DMS114 treated with DMSO at 0.1 percent for 48 hours (cell line): ENCODE measurements at regions not wholly inside any gene's neighbourhood (a gene's known extent, or its start where the extent isn't known, plus 50 kb on each side); places are given as distances from the start of the nearest gene placed in this dataset.

Experiments used
- DNase-seq: peaks from one replicate; lab custom pipeline; 2025; ENCODE audit not compliant: unreplicated experiment; lab: John Stamatoyannopoulos, UW

GRCh38 chr2:180325416-180326120 is 318.5 kb upstream of the CWC22 start:
- DNase-seq, result no peak

GRCh38 chr2:180324182-180324581 is 317.1 kb upstream of the CWC22 start:
- DNase-seq, result no peak

- DNase-seq, result no peak
These were observed 315.7 kb upstream of the CWC22 start for GRCh38 chr2:180322781-180323180.

GRCh38 chr2:180319586-180320405 is 312.7 kb upstream of the CWC22 start:
- DNase-seq, result no peak

- DNase-seq, result no peak
These were observed 307.0 kb upstream of the CWC22 start for GRCh38 chr2:180314086-180314485.

- no peak for DNase-seq
These were observed 305.4 kb upstream of the CWC22 start for GRCh38 chr2:180312542-180312941.

- no peak for DNase-seq
These were observed 300.0 kb upstream of the CWC22 start for GRCh38 chr2:180307096-180307495.

GRCh38 chr2:180306346-180306745 is 299.2 kb upstream of the CWC22 start:
- DNase-seq, result no peak

- no peak for DNase-seq
These were observed 284.7 kb upstream of the CWC22 start for GRCh38 chr2:180291552-180292421.

GRCh38 chr2:180291060-180291459 is 284.0 kb upstream of the CWC22 start:
- DNase-seq, result no peak

GRCh38 chr2:180289627-180290026 is 282.5 kb upstream of the CWC22 start:
- no peak for DNase-seq

GRCh38 chr2:180279581-180279980 is 272.5 kb upstream of the CWC22 start:
- no peak for DNase-seq

GRCh38 chr2:180276733-180277132 is 269.6 kb upstream of the CWC22 start:
- no peak for DNase-seq

GRCh38 chr2:180268006-180268405 is 260.9 kb upstream of the CWC22 start:
- no peak for DNase-seq

- DNase-seq, result no peak
These were observed 254.9 kb upstream of the CWC22 start for GRCh38 chr2:180261976-180262375.

GRCh38 chr2:180258579-180258978 is 251.5 kb upstream of the CWC22 start:
- no peak for DNase-seq

GRCh38 chr2:180258041-180258537 is 251.0 kb upstream of the CWC22 start:
- no peak for DNase-seq

GRCh38 chr2:180257247-180257646 is 250.2 kb upstream of the CWC22 start:
- DNase-seq, result no peak

- DNase-seq, result no peak
These were observed 248.9 kb upstream of the CWC22 start for GRCh38 chr2:180255981-180256380.

GRCh38 chr2:180254872-180255271 is 247.8 kb upstream of the CWC22 start:
- DNase-seq, result no peak

GRCh38 chr2:180247658-180248057 is 240.6 kb upstream of the CWC22 start:
- no peak for DNase-seq
